Panc1 (cell line): ENCODE measurements at regions not wholly inside any gene's neighbourhood (a gene's known extent, or its start where the extent isn't known, plus 50 kb on each side); places are given as distances from the start of the nearest gene placed in this dataset.

Experiments used
- CTCF ChIP-seq: fragments of 450-650 bp; IDR thresholded peaks from 2 replicates; pipeline ENCODE4 v1.5.1; 2017; ENCODE audit warnings: mild to moderate bottlenecking
- POLR2AphosphoS5 ChIP-seq: IDR thresholded peaks from 2 replicates; pipeline ENCODE4 v1.6.1; 2012; ENCODE audit warnings: mild to moderate bottlenecking, low read depth, low read length, moderate library complexity
- REST ChIP-seq, 2 experiments: IDR thresholded peaks; 2 replicates each; pipeline ENCODE4 v1.6.1; 2011 to 2012; ENCODE audit warnings: low read depth in 2 of 2, control low read depth in 1 of 2, low read length in 1 of 2, mild to moderate bottlenecking in 1 of 2, moderate library complexity in 1 of 2; ENCODE audit not compliant: insufficient read depth in 1 of 2
- SIN3A ChIP-seq: IDR thresholded peaks from 2 replicates; pipeline ENCODE4 v1.6.1; 2012; ENCODE audit warnings: low read depth, mild to moderate bottlenecking, low read length, moderate library complexity, borderline replicate concordance; ENCODE audit not compliant: insufficient read depth
- TCF7L2 ChIP-seq: IDR thresholded peaks from 2 replicates; pipeline ENCODE4 v1.6.1; 2011; ENCODE audit warnings: mild to moderate bottlenecking, low read depth, low read length, inconsistent platforms

DNA sequence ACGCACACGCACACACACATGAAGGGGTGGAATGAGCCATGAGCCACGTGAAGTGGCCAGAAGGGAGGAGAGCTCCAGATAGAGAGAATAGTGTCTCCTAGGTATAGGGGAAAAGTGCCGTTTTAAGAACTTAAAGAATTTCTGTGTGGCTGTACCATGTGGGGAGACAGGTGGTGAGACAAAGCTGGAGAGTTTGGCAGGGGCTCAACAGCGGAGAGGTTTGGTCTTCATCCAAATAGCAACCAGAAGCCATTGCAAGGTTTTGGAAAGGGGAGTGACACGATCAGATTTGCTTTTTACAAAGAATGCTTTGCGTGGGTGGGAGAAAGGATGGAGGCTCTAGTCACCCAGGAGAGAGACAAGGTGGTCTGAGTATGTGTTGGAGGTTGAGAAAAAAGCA lies 146.0 kb downstream of the IL20RB start:
- TF ChIP-seq CTCF (no peak), REST (IDR thresholded peaks at IDR 0.05; ENCODE audit: insufficient read depth in 1 of 2, low read depth in 2 of 2, low read length in 1 of 2) (no peak), TCF7L2 (no peak), POLR2AphosphoS5 (no peak), SIN3A (no peak)
